ENCODE measurements at regions not wholly inside any gene's neighbourhood (a gene's known extent, or its start where the extent isn't known, plus 50 kb on each side); places are given as distances from the start of the nearest gene placed in this dataset.

- TF ChIP-seq CTCF (IDR thresholded peaks at IDR 0.05; ENCODE audit: low read length) (no peak), EZH2 (IDR thresholded peaks at IDR 0.05; ENCODE audit: borderline replicate concordance, low read length) (no peak)
Measured at GRCh38 chr6:103107985-103108384, 1714.5 kb downstream of the GRIK2 start.

Measured in OCI-LY1 (cell line).